Right kidney (tissue), 1 donor: ENCODE measurements at regions not wholly inside any gene's neighbourhood (a gene's known extent, or its start where the extent isn't known, plus 50 kb on each side); places are given as distances from the start of the nearest gene placed in this dataset.
A peak's percentile ranks its signal among the peaks of the same experiment; 100 is the strongest.
"Not testable (repeated sequence)": the region's sequence is repeated elsewhere in the genome, so short reads cannot be mapped to it uniquely, and the experiment has no call there.

ENCODE experiments used
- DNase-seq: peaks from one replicate; pipeline ENCODE4 v3.0.0-alpha.2; 2016

- DNase-seq, result no peak
These were observed 721.2 kb downstream of the MAFB start for GRCh38 chr20:39967806-39968205.

- peak; percentile 13 for DNase-seq
These were observed 727.3 kb downstream of the MAFB start for GRCh38 chr20:39961637-39962244.

GRCh38 chr20:39960522-39961428, 728.3 kb downstream of the MAFB start:
- peak; percentile 15 for DNase-seq

- DNase-seq, result not testable (repeated sequence)
These were observed 731.1 kb downstream of the MAFB start for GRCh38 chr20:39957911-39958310.

- no peak for DNase-seq
These were observed 734.4 kb downstream of the MAFB start for GRCh38 chr20:39954621-39955020.

GRCh38 chr20:39946931-39947330, 742.1 kb downstream of the MAFB start:
- no peak for DNase-seq

GRCh38 chr20:39946053-39946810, 742.8 kb downstream of the MAFB start:
- no peak for DNase-seq

- no peak for DNase-seq
These were observed 744.2 kb downstream of the MAFB start for GRCh38 chr20:39944861-39945260.

GRCh38 chr20:39943336-39943735, 745.7 kb downstream of the MAFB start:
- DNase-seq, result no peak

GRCh38 chr20:39941245-39941644, 747.8 kb downstream of the MAFB start:
- DNase-seq, result no peak

GRCh38 chr20:39939241-39939865, 749.7 kb downstream of the MAFB start:
- no peak for DNase-seq

GRCh38 chr20:39936401-39936800, 752.6 kb downstream of the MAFB start:
- no peak for DNase-seq

GRCh38 chr20:39935901-39936300, 753.1 kb downstream of the MAFB start:
- no peak for DNase-seq

GRCh38 chr20:39916236-39916765, 772.7 kb downstream of the MAFB start:
- DNase-seq, result no peak

- DNase-seq, result no peak
These were observed 775.8 kb downstream of the MAFB start for GRCh38 chr20:39913274-39913673.

GRCh38 chr20:39911497-39911896, 777.5 kb downstream of the MAFB start:
- no peak for DNase-seq

GRCh38 chr20:39910536-39910935, 778.5 kb downstream of the MAFB start:
- no peak for DNase-seq

GRCh38 chr20:39909447-39909846, 779.6 kb downstream of the MAFB start:
- no peak for DNase-seq

GRCh38 chr20:39904476-39905112, 784.4 kb downstream of the MAFB start:
- DNase-seq, result no peak

- DNase-seq, result no peak
These were observed 785.1 kb downstream of the MAFB start for GRCh38 chr20:39903806-39904465.

GRCh38 chr20:39899881-39900280, 789.2 kb downstream of the MAFB start:
- DNase-seq, result no peak
